ENCODE measurements at regions not wholly inside any gene's neighbourhood (a gene's known extent, or its start where the extent isn't known, plus 50 kb on each side); places are given as distances from the start of the nearest gene placed in this dataset.
"Not testable (repeated sequence)": the region's sequence is repeated elsewhere in the genome, so short reads cannot be mapped to it uniquely, and the experiment has no call there.

DNA sequence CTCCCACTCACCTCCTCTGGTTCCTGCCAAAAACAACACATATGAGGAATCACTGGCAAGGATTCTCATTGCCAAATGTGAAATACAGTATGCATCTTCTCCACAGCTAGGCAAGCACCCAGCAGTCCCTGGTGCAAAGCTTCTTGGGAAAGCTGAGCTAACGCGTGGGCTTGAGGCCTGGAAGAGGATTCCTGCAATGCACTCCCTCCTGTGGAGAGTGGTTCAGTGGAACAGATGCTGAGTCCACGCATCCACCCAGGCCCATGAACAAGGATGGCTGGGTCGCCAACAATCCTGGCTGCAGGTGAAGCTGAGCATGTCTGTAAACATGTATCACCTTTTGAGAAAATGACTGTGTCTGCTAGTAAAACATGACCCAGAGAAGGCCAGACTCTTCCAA, 113.2 kb upstream of the CHST15 start:
- DNase-seq: no peak

GRCh38 chr10:124205432-124205831, 112.0 kb upstream of the CHST15 start:
- no peak for DNase-seq

GRCh38 chr10:124204726-124205125, 111.3 kb upstream of the CHST15 start:
- DNase-seq: no peak

DNA sequence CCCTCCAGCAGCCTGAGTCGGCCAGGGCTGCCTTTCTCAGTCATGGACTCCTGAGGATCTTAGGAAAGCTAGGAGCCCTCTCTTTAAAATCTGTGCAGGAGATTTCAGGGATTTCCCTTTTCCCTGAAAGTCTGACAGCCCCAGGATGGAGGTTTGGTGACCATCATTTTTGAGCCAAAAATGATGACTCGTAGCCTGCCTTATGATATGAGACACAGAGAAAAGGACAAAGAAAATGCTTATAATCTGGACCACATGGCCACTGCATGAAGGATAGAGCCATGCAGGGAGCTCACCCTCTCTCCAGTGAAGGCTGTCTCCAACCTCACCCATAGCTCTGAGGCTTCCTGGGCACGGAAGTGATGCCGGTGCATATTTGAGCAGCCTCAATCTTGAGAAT, 106.6 kb upstream of the CHST15 start:
- no peak for DNase-seq

DNA sequence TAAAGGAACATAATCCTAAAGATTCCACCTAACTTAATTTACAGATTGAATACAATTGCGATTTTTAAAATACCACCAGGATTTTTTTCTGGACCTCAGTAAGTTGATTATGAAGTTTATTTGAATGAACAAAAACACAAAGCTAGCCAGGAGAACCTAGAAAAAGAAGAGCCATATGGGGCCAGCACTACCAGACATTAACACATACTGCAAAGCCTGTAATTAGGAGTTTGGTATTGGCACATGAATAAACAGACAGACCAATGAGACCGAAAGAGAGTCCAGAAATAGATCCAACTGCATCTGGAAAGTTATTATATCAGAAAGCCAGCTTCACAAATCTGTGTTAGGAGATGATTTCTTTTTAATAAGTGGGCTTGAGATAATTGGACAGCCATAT, 105.5 kb upstream of the CHST15 start:
- DNase-seq: no peak

GRCh38 chr10:124198125-124198501, 104.7 kb upstream of the CHST15 start:
- no peak for DNase-seq

GRCh38 chr10:124197371-124198124, 104.2 kb upstream of the CHST15 start:
- no peak for DNase-seq

GRCh38 chr10:124196659-124197058, 103.3 kb upstream of the CHST15 start:
- no peak for DNase-seq

GRCh38 chr10:124194199-124194824, 100.9 kb upstream of the CHST15 start:
- no peak for DNase-seq

DNA sequence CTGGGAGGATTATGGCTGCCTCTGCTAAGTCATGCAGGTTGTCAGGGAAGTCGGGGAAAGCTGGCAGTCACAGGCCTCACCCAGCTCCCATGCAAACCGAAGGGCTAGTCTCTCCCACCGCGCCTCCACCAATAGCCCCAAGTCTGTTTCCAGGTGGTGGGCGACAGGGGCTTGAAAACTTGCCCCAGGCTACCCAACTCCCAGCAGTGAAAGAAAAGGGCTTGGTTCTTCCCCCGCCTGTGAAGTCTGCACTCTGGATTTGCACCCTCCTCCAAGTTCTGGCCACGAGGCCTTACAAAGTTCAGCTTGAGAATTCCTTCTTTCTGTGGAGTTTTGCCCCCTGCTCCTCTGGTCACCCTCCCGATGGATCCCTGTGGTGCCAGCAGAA, 99.9 kb upstream of the CHST15 start:
- DNase-seq: no peak

DNA sequence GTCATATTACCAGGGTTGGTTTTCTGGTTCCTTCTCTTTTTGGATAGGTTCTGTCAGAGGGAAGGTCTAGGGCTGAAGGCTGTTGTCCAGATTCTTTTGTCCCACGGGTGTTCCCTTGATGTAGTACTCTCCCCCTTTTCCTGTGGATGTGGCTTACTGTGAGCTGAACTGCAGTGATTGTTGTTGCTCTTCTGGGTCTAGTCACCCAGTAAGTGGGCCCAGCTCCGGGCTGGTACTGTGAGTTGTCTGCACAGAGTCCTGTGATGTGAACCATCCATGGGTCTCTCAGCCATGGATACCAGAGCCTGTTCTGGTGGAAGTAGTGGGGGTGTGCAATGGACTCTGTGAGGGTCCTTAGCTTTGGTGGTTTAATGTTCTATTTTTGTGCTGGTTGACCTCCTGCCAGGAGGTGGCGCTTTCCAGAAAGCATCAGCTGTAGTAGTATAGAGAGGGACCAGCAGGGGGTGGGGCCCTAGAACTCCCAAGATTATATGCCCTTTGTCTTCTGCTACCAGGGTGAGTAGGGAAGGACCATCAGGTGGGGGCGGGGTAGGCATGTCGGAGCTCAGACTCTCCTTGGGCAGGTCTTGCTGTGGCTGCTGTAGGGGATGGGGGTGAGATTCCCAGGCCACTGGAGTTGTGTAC, 99.4 kb upstream of the CHST15 start:
- DNase-seq: not testable (repeated sequence)

GRCh38 chr10:124190476-124190875, 97.1 kb upstream of the CHST15 start:
- DNase-seq: not testable (repeated sequence)

DNA sequence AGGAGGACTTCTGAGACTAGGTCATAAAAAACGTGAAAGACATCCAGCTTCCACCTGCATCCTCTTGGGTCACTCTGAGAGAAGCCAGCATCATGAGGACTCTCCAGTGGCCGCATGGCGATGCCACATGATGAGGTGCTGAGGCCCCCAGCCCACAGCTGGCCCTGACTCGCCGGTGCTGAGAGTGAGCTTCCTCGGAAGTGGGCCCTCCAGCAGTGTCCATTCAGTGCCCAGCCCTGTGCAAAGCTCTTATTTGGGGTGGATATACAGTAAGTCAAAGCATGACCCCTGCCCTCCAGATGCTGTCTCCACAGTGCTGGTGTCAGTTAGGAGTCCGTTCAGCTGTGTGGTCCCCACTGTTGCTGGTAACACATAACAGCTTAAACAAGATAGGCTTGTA, 93.6 kb upstream of the CHST15 start:
- DNase-seq: no peak

- DNase-seq: no peak
Observed at GRCh38 chr10:124185084-124185483, 91.7 kb upstream of the CHST15 start.

DNA sequence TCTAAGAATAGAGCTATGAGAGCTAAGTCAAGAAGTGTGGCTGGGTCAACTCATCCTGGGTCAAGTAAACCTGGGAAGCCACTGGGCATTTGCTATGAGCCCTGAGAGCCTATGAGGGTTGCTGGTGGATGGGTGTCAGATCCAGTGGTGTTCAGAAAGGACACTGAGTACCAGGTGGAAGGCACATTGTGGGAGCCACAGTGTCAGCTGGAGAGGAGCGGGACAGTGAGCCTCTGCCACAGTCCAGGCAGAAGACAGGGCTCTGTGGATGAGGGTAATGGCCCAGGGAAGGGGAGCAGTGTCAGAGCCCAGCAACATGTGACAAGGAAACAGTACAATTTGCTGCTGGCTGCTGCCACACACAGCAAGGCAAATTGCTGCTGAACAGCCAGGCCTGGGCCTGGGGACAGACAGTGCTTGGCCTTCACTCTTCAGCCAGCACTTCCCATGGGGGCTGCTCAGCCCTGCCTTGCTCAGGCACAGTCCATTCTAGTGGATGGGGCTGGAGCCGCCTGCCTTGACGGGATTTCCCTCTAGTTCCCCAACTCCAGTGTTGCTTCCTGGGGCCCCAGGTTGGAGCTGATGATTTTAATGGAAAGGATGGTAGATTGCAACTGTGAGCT, 90.9 kb upstream of the CHST15 start:
- DNase-seq: no peak

GRCh38 chr10:124183617-124184016, 90.2 kb upstream of the CHST15 start:
- no peak for DNase-seq

DNA sequence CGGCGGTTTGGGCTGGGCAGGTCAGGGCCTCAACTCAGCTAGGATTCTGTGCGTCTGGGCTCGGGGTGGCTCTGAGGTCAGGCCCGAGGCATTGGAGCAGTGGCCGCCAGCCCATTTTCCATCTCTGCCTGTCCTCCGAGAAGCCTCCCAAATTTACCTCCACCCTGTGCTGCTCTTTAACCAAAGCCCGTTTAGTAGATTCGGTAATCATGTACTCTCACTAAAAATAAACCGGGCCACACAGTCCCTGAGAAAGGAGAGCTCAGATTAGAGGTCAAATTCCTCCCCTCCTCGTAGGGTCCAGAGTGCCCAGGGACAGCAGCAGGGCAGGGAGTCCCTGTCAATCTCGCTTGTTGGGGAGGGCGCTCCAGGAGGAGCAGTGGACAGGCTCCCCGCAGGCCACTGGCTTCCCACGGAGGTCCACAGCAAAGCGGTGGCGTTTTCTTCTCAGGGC, 88.7 kb upstream of the CHST15 start:
- no peak for DNase-seq

DNA sequence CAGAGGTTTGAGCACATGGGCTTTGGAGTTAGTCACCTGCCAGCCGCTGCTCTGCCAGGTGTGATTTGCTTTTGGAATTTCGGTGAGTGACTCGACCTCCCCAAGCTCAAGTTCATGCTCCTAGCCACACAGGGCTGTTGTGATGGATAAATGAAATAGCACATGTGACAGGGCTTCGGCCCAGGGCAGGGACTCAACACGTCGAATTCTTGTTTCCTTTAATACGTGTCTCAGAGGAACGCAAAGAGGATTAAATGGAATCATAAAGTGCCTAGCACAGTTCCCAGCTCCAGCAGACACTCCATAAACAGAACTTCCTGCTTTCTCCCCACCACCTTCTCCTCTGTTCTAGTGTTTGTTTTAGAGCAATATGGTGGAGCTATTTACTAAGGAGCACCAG, 88.3 kb upstream of the CHST15 start:
- DNase-seq: no peak

DNA sequence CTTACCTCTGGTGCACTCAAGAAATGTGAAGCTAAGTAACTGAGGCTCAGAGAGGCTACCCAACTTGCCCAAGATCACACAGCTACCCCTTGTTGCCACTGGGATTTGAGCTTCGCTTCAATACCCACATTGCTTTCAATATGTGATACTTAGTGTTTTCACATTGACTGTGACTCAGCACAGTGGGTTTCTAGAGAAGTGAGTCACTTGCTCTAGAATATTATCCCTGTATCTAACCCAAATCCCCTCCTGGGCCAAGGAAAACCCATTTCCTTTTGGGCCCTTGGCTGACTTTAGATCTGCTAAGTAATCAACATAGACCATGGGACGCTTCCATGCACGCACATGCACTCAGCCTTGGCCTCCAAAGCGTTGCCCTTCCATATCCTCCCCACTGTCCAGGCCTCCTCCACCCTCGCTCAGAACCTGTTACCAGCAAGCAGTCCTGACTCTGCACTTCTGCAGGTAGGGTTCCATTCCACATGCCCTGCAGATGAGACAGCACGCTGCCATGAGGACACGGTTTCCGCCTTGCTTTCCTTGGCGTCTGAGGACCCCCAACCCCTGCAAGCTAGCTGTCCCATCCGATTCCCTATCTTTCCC, 87.7 kb upstream of the CHST15 start:
- no peak for DNase-seq

GRCh38 chr10:124180044-124180745, 86.8 kb upstream of the CHST15 start:
- DNase-seq: no peak

DNA sequence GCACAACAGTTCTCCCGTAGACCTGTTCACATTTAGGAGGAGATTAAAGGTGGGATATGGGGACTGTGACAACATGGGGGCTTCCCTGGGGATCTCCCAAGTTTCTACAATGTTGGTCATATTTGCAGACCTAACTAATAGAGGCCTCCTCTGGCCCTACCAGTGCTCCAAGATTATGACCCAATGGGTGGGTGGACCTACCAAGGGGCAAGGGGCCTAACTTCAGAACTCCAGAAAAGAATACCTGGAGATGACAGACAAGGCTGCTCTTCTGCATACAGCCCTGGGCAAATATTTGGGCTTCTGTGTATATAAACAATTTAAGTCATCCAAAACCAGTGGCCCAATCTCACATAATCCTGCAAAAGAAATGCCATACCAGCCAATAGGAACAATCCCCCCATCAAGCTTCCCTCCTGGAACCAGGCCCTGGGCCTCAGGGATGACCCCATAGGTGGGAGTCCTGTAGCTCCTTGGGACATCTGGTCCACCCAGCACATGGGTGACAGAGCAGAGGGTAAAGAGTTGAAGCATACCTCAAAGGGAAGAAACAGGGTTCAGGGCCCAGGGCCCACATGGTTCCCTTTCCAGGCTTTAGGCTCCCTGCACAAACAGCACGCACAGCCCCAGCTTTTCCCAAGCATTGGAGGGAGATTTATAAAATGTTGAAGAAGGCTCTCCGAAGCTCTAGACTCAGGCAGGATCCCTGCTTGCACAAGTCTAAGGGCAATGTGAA, 86.1 kb upstream of the CHST15 start:
- no peak for DNase-seq

- no peak for DNase-seq
Observed at GRCh38 chr10:124177180-124177518, 83.8 kb upstream of the CHST15 start.

Measured in stimulated activated CD4-positive, alpha-beta T cell treated with anti-CD3 and anti-CD28 coated beads, Interleukin-12 subunit alpha, Interleukin-12 subunit beta, amount 100 ng/mL, for 4 hours (primary cell).